DOHH2 (cell line): ENCODE measurements at regions not wholly inside any gene's neighbourhood (a gene's known extent, or its start where the extent isn't known, plus 50 kb on each side); places are given as distances from the start of the nearest gene placed in this dataset.

Experiments used
- EZH2phosphoT487 ChIP-seq: fragments of 200-600 bp; sonication (generic); IDR thresholded peaks from 2 replicates; pipeline ENCODE4 v1.6.1; 2017; ENCODE audit warnings: borderline replicate concordance, mild to moderate bottlenecking, antibody characterized with exemption, low read length, moderate library complexity, mixed read lengths
- TF ChIP-seq, protein P1 (sequence below): fragments of 200-600 bp; sonication (generic); IDR thresholded peaks from one replicate; pipeline ENCODE4 v1.5.1; 2014; ENCODE audit warnings: antibody characterized with exemption, mild to moderate bottlenecking, low read depth, low read length; ENCODE audit not compliant: poor library complexity, severe bottlenecking

DNA sequence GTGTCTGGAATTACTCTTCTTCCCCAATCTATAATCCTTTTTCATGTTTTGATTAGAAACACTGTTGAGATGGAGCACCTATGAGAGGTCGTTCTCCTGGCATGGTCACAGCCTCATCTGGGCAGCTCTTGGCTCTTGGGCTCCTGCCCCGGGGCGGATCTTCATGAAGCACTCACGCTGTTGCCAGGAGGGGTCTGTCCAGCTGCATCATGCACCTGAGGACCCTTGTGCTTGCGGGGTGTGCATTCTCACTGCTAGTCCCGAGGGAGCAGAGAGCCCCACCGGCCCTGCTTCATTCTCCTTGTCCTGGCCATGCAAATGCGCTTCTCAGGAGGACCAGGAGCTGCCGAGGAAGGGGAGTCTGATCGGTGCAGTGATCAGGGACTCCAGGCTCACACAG, 117.6 kb upstream of the S1PR3 start:
- TF ChIP-seq, protein P1, sequence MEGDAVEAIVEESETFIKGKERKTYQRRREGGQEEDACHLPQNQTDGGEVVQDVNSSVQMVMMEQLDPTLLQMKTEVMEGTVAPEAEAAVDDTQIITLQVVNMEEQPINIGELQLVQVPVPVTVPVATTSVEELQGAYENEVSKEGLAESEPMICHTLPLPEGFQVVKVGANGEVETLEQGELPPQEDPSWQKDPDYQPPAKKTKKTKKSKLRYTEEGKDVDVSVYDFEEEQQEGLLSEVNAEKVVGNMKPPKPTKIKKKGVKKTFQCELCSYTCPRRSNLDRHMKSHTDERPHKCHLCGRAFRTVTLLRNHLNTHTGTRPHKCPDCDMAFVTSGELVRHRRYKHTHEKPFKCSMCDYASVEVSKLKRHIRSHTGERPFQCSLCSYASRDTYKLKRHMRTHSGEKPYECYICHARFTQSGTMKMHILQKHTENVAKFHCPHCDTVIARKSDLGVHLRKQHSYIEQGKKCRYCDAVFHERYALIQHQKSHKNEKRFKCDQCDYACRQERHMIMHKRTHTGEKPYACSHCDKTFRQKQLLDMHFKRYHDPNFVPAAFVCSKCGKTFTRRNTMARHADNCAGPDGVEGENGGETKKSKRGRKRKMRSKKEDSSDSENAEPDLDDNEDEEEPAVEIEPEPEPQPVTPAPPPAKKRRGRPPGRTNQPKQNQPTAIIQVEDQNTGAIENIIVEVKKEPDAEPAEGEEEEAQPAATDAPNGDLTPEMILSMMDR: no peak
- TF ChIP-seq EZH2phosphoT487: no peak
